K562 (cell line): ENCODE measurements at regions not wholly inside any gene's neighbourhood (a gene's known extent, or its start where the extent isn't known, plus 50 kb on each side); places are given as distances from the start of the nearest gene placed in this dataset.

Experiments
- ATAC-seq: fragments of 200-7000 bp; cut with Tn5 transposase; 3 replicates; pipeline ENCODE4 v1.9.1; 2020; ENCODE audit warnings: moderate library complexity
- BruUV-seq: library from RNA; stranded (reverse); fragments of 400-500 nt; replicated peaks from 2 replicates; lab custom pipeline; 2021; lab: Mats Ljungman, UMichigan
- CTCF ChIA-PET: fragments of 300-600 bp; formaldehyde crosslinking; extraction: SDS; loops from one replicate; lab custom pipeline; 2021; ENCODE audit warnings: low intra/inter-chr PET ratio; lab: Yijun Ruan, JAX
- POLR2A ChIA-PET: fragments of 300-600, 350-650 bp; sonication (Branson Sonifier 250); formaldehyde crosslinking; extraction: SDS; loops from one replicate; lab custom pipeline; 2021; ENCODE audit warnings: antibody characterized with exemption, inconsistent platforms; lab: Yijun Ruan, JAX
- DNase-seq, 4 experiments: peaks; one replicate each; pipeline versions ENCODE4 v3.0.0 to v3.0.0-alpha.2; 2011 to 2018; ENCODE audit warnings: low spot score in 3 of 4, mixed read lengths in 3 of 4; ENCODE audit errors: extremely low read depth in 1 of 4
- FAIRE-seq: peaks from 2 replicates; lab custom pipeline; 2011; peaks lifted over from hg19 to GRCh38; lab: Jason Lieb, UNC
- H2AFZ ChIP-seq: 2 replicates; pipeline ENCODE4 v1.6.0; 2011; ENCODE audit warnings: low read depth, low read length, control low read depth, inconsistent platforms
- H3K27ac ChIP-seq: fragments of 200-600 bp; 3 replicates; pipeline ENCODE4 v1.8.0; 2011; ENCODE audit warnings: low read depth, mild to moderate bottlenecking, control low read depth, inconsistent platforms, low read length, moderate library complexity, mixed read lengths; ENCODE audit errors: extremely low read depth
- H3K27me3 ChIP-seq, 2 experiments: fragments of 300-600 bp in 1 of 2; 2 replicates in 1 of 2; 3 replicates in 1 of 2; pipeline versions ENCODE4 v1.6.0 to v1.8.0; 2011; ENCODE audit warnings: inconsistent platforms in 2 of 2, low read length in 2 of 2, mild to moderate bottlenecking in 1 of 2, mixed read lengths in 1 of 2, moderate library complexity in 1 of 2; ENCODE audit not compliant: control insufficient read depth in 2 of 2, insufficient read depth in 2 of 2
- H3K36me3 ChIP-seq: fragments of 300-600 bp; 3 replicates; pipeline ENCODE4 v1.8.0; 2011; ENCODE audit warnings: mild to moderate bottlenecking, low read length, inconsistent platforms; ENCODE audit not compliant: control insufficient read depth, insufficient read depth
- H3K4me1 ChIP-seq, 2 experiments: fragments of 200-600 bp in 1 of 2; replicated peaks in 1 of 2; 2 replicates in 1 of 2; 3 replicates in 1 of 2; pipeline versions ENCODE4 v1.5.1 to v1.8.0; 2011; ENCODE audit warnings: inconsistent platforms in 2 of 2, low read length in 2 of 2, mild to moderate bottlenecking in 1 of 2, mixed read lengths in 1 of 2, moderate library complexity in 1 of 2; ENCODE audit not compliant: control insufficient read depth in 2 of 2, insufficient read depth in 2 of 2
- H3K4me2 ChIP-seq: 2 replicates; pipeline ENCODE4 v1.6.1; 2011; ENCODE audit warnings: low read length, control low read depth, inconsistent platforms, mixed read lengths; ENCODE audit not compliant: insufficient read depth
- H3K4me3 ChIP-seq: fragments of 200-600 bp; sonication (generic), shearing (Covaris generic); 2 replicates; pipeline ENCODE4 v1.5.1; 2016; ENCODE audit warnings: control low read depth, inconsistent platforms
- H3K79me2 ChIP-seq: fragments of 200-600 bp; 3 replicates; pipeline ENCODE4 v1.8.0; 2011; ENCODE audit warnings: low read length, inconsistent platforms; ENCODE audit not compliant: control insufficient read depth, insufficient read depth
- H3K9ac ChIP-seq, 2 experiments: 2 replicates each; pipeline versions ENCODE4 v1.6.0 to v1.6.1; 2011; ENCODE audit warnings: low read depth in 2 of 2, low read length in 2 of 2, control low read depth in 1 of 2, inconsistent platforms in 1 of 2, mild to moderate bottlenecking in 1 of 2, mixed read lengths in 1 of 2; ENCODE audit not compliant: insufficient read depth in 1 of 2
- H3K9me1 ChIP-seq: one replicate; pipeline ENCODE4 v1.6.0; 2011; ENCODE audit warnings: inconsistent platforms, mild to moderate bottlenecking, low read length, moderate library complexity; ENCODE audit not compliant: control insufficient read depth, insufficient read depth
- H3K9me3 ChIP-seq: replicated peaks from 2 replicates; pipeline ENCODE4 v1.5.1; 2011; ENCODE audit warnings: low read depth, low read length, inconsistent platforms; ENCODE audit not compliant: control insufficient read depth, insufficient read depth
- H4K20me1 ChIP-seq: replicated peaks from 2 replicates; pipeline ENCODE4 v1.6.1; 2011; ENCODE audit warnings: low read length, inconsistent platforms, mixed read lengths; ENCODE audit not compliant: control insufficient read depth, insufficient read depth
- CEBPG ChIP-seq, 3 experiments: fragments of 200-800 bp in 1 of 3; sonication (Bioruptor generic) in 1 of 3; sonication (generic) in 1 of 3; formaldehyde crosslinking in 1 of 3; IDR thresholded peaks in 2 of 3; conservative IDR thresholded peaks in 1 of 3; 2 replicates each; pipeline versions ENCODE4 v1.6.1 to v1.8.0; 2016 to 2022; ENCODE audit warnings: missing compliant biosample characterization in 2 of 3, missing genetic modification characterization in 2 of 3, mild to moderate bottlenecking in 1 of 3, missing genetic modification reagents in 1 of 3
- E2F4 ChIP-seq: sonication (generic); formaldehyde crosslinking; IDR thresholded peaks from 2 replicates; pipeline ENCODE4 v1.8.0; 2022; ENCODE audit warnings: mild to moderate bottlenecking, low read depth, missing genetic modification reagents
- FOXP4 ChIP-seq: sonication (generic); formaldehyde crosslinking; IDR thresholded peaks from 2 replicates; pipeline ENCODE4 v1.8.0; 2022; ENCODE audit warnings: mild to moderate bottlenecking, missing genetic modification reagents, borderline replicate concordance
- GABPB2 ChIP-seq: fragments of 250-450 bp; sonication (Bioruptor Pico); conservative IDR thresholded peaks from 2 replicates; pipeline ENCODE4 v1.5.1; 2021; ENCODE audit warnings: mild to moderate bottlenecking
- HNRNPK ChIP-seq: fragments of 200-400 bp; formaldehyde crosslinking; IDR thresholded peaks from one replicate; pipeline ENCODE4 v1.6.1; 2018; ENCODE audit warnings: mild to moderate bottlenecking, low read depth, low read length; ENCODE audit not compliant: poor library complexity, severe bottlenecking
- IFI16 ChIP-seq: fragments of 250-450 bp; sonication (Bioruptor Pico); IDR thresholded peaks from 2 replicates; pipeline ENCODE4 v2.1.2; 2022; ENCODE audit warnings: mild to moderate bottlenecking, inconsistent platforms
- KHSRP ChIP-seq: fragments of 450-650 bp; IDR thresholded peaks from 2 replicates; pipeline ENCODE4 v1.6.1; 2017
- MECOM ChIP-seq: fragments of 250-450 bp; sonication (Bioruptor Pico); IDR thresholded peaks from 2 replicates; pipeline ENCODE4 v1.8.0; 2022; ENCODE audit warnings: inconsistent platforms
- NFXL1 ChIP-seq: fragments of 450-650 bp; formaldehyde crosslinking; IDR thresholded peaks from 2 replicates; pipeline ENCODE4 v1.4.0; 2021; ENCODE audit warnings: mild to moderate bottlenecking
- NUFIP1 ChIP-seq: fragments of 450-650 bp; IDR thresholded peaks from 2 replicates; pipeline ENCODE4 v1.6.1; 2018; ENCODE audit not compliant: partially characterized antibody
- PHF8 ChIP-seq: fragments of 200-600 bp; sonication (generic); IDR thresholded peaks from 2 replicates; pipeline ENCODE4 v1.6.1; 2012; ENCODE audit warnings: mixed run types, mild to moderate bottlenecking, inconsistent platforms, low read length, moderate library complexity, borderline replicate concordance
- RFX7 ChIP-seq: fragments of 250-450 bp; sonication (Bioruptor Pico); IDR thresholded peaks from 2 replicates; pipeline ENCODE4 v1.5.1; 2021; ENCODE audit warnings: mild to moderate bottlenecking
- RNF219 ChIP-seq: fragments of 250-450 bp; sonication (Bioruptor Pico); IDR thresholded peaks from 2 replicates; pipeline ENCODE4 v1.5.0; 2022; ENCODE audit warnings: mild to moderate bottlenecking
- SREBF2 ChIP-seq: sonication (generic); formaldehyde crosslinking; IDR thresholded peaks from 2 replicates; pipeline ENCODE4 v1.4.0; 2020; ENCODE audit warnings: mild to moderate bottlenecking, missing genetic modification reagents
- TAF9B ChIP-seq: fragments of 450-650 bp; IDR thresholded peaks from 2 replicates; pipeline ENCODE4 v1.6.1; 2018; ENCODE audit warnings: mild to moderate bottlenecking; ENCODE audit not compliant: partially characterized antibody
- ZNF217 ChIP-seq: sonication (generic); formaldehyde crosslinking; IDR thresholded peaks from 2 replicates; pipeline ENCODE4 v1.8.0; 2022; ENCODE audit warnings: mild to moderate bottlenecking, missing genetic modification reagents
- ZNF583 ChIP-seq: fragments of 250-450 bp; sonication (Bioruptor Pico); IDR thresholded peaks from 2 replicates; pipeline ENCODE4 v1.4.0; 2020
- WGBS: fragments of 100-300 bp; shearing (Covaris generic); methylation state at CpG from one replicate; pipeline ENCODE4 v1.1.6; 2016; ENCODE audit warnings: low coverage, mixed read lengths; ENCODE audit not compliant: insufficient coverage; ENCODE audit errors: missing lambda C conversion rate; 5-methylcytosine and 5-hydroxymethylcytosine counted together
- in situ Hi-C: fragments of 300-500 bp; cut with MboI; formaldehyde crosslinking; loops from 4 replicates; pipeline ENCODE4 v1.15.0; 2018; ENCODE audit warnings: inconsistent platforms, mixed read lengths
- intact Hi-C: fragments of 100-400 bp; cut with micrococcal nuclease; formaldehyde crosslinking; loops from 2 replicates; pipeline ENCODE4 v1.14.2; 2022

- ChIA-PET POLR2A (interaction anchor here (0.6 kb wide), 1 partner anchor 132 kb away, joined by 3 read pairs; no protein-coding TSS in a partner anchor), CTCF (no interaction called here)
- Histone ChIP-seq H3K9ac (no peak overlapping the region), H3K4me3 (no peak overlapping the region), H3K27ac (no peak overlapping the region), H3K9me3 (no peaks in the 10 kb centered on the region), H3K27me3 (no peaks in the 10 kb centered on the region), H3K4me2 (peak overlapping the region; percentile 12; the same call in 1 of the 2 replicates), H2AFZ (no peak overlapping the region), H4K20me1 (no peaks in the 10 kb centered on the region), H3K9me1 (no peaks in the 10 kb centered on the region), H3K36me3 (no peaks in the 10 kb centered on the region), H3K4me1 (peaks cover 3 to 4% of the 10 kb centered on the region in 2 experiments; a peak in 3 of 5 replicates), H3K79me2 (no peaks in the 10 kb centered on the region)
- intact Hi-C loops (loop anchor here (5.0 kb wide), 1 partner anchor 44 kb away; no protein-coding TSS in a partner anchor), in situ Hi-C loops (no loop called here)
- peak; percentile 88 for FAIRE-seq
- DNase-seq: peak in 2 of 4 experiments; percentile 60 to 88
- ATAC-seq: peak; percentile 84
- WGBS: 0% methylated on average over 5 of the region's 6 CpGs
- no TSS peak for BruUV-seq
- no peak for TF ChIP-seq ZNF217 (CRISPR knock-in tag)
- no peak for TF ChIP-seq E2F4 (CRISPR knock-in tag)
- no peak for TF ChIP-seq RFX7 (CRISPR knock-in tag)
- TF ChIP-seq NFXL1 (CRISPR knock-in tag): no peak
- TF ChIP-seq SREBF2 (CRISPR knock-in tag): no peak
- TF ChIP-seq GABPB2 (CRISPR knock-in tag): no peak
- no peak for TF ChIP-seq HNRNPK
- no peak for TF ChIP-seq KHSRP
- no peak for TF ChIP-seq IFI16
- no peak for TF ChIP-seq PHF8
- TF ChIP-seq FOXP4 (CRISPR knock-in tag): no peak
- TF ChIP-seq ZNF583 (CRISPR knock-in tag): no peak
- no peak for TF ChIP-seq CEBPG (CRISPR knock-in tag; IDR thresholded peaks at IDR 0.05)
- TF ChIP-seq CEBPG (tag; conservative IDR thresholded peaks at IDR 0.05 in 1 of 2, IDR thresholded peaks at IDR 0.05 in 1 of 2): no peak
- no peak for TF ChIP-seq MECOM (CRISPR knock-in tag)
- peak; percentile 31 for TF ChIP-seq NUFIP1
- TF ChIP-seq TAF9B: no peak
- no peak for TF ChIP-seq RNF219 (CRISPR knock-in tag)
Measured at GRCh38 chr3:193885832-193886231, 250.1 kb upstream of the HES1 start.
